Neural progenitor cell (in vitro differentiated cells): ENCODE measurements at regions not wholly inside any gene's neighbourhood (a gene's known extent, or its start where the extent isn't known, plus 50 kb on each side); places are given as distances from the start of the nearest gene placed in this dataset.

Experiments
- DNase-seq: peaks from one replicate; pipeline ENCODE4 v3.0.0-alpha.2; 2016; ENCODE audit warnings: low spot score
- H2AFZ ChIP-seq: fragments of 200-600 bp; sonication (generic); replicated peaks from 2 replicates; pipeline ENCODE4 v1.6.1; 2016; ENCODE audit warnings: antibody characterized with exemption
- H3F3A ChIP-seq: fragments of 200-600 bp; sonication (generic); 2 replicates; pipeline ENCODE4 v1.6.1; 2016; ENCODE audit warnings: antibody characterized with exemption, low read depth
- H3K27ac ChIP-seq: fragments of 200-600 bp; sonication (generic); 2 replicates; pipeline ENCODE4 v1.5.1; 2016; ENCODE audit warnings: mild to moderate bottlenecking
- H3K27me3 ChIP-seq: fragments of 200-600 bp; sonication (generic); 2 replicates; pipeline ENCODE4 v1.6.1; 2016; ENCODE audit warnings: mild to moderate bottlenecking, moderate library complexity
- H3K36me3 ChIP-seq: fragments of 200-600 bp; sonication (generic); 2 replicates; pipeline ENCODE4 v1.5.1; 2016
- H3K4me1 ChIP-seq: fragments of 200-600 bp; sonication (generic); 2 replicates; pipeline ENCODE4 v1.6.1; 2016; ENCODE audit warnings: mixed run types
- H3K4me2 ChIP-seq: fragments of 200-600 bp; sonication (generic); 2 replicates; pipeline ENCODE4 v1.6.1; 2016
- H3K4me3 ChIP-seq: fragments of 200-600 bp; sonication (generic); 2 replicates; pipeline ENCODE4 v1.5.1; 2016
- H3K79me2 ChIP-seq: fragments of 200-600 bp; sonication (generic); 2 replicates; pipeline ENCODE4 v1.6.1; 2016; ENCODE audit warnings: low read depth
- H3K9ac ChIP-seq: fragments of 200-600 bp; sonication (generic); 2 replicates; pipeline ENCODE4 v1.6.1; 2016
- H3K9me3 ChIP-seq: fragments of 200-600 bp; sonication (generic); 2 replicates; pipeline ENCODE4 v1.5.1; 2016; ENCODE audit warnings: low read depth
- H4K20me1 ChIP-seq: fragments of 200-600 bp; sonication (generic); 2 replicates; pipeline ENCODE4 v1.6.1; 2016; ENCODE audit warnings: low read depth
- H3K27ac Mint-ChIP-seq: 3 replicates; pipeline ENCODE4 v1.8.0; 2021; ENCODE audit warnings: mixed read lengths
- H3K27me3 Mint-ChIP-seq: 2 replicates; pipeline ENCODE4 v1.8.0; 2022; ENCODE audit warnings: low read depth, mild to moderate bottlenecking, inconsistent platforms, moderate library complexity, mixed read lengths; ENCODE audit not compliant: insufficient read depth
- H3K36me3 Mint-ChIP-seq: 3 replicates; pipeline ENCODE4 v1.8.0; 2021; ENCODE audit warnings: mixed read lengths
- H3K4me1 Mint-ChIP-seq: 3 replicates; pipeline ENCODE4 v1.8.0; 2021; ENCODE audit warnings: mixed read lengths
- H3K4me3 Mint-ChIP-seq: 3 replicates; pipeline ENCODE4 v1.8.0; 2021; ENCODE audit warnings: mild to moderate bottlenecking, moderate library complexity, mixed read lengths
- H3K9me3 Mint-ChIP-seq: 3 replicates; pipeline ENCODE4 v1.8.0; 2020; ENCODE audit warnings: mixed read lengths
- EZH2 ChIP-seq: fragments of 200-600 bp; sonication (generic); IDR thresholded peaks from 2 replicates; pipeline ENCODE4 v1.6.1; 2017; ENCODE audit warnings: antibody characterized with exemption, mild to moderate bottlenecking, moderate library complexity
- EZH2phosphoT487 ChIP-seq: fragments of 200-600 bp; sonication (generic); IDR thresholded peaks from 2 replicates; pipeline ENCODE4 v1.6.1; 2017; ENCODE audit warnings: antibody characterized with exemption
- TF ChIP-seq, protein P1 (sequence below): fragments of 200-600 bp; sonication (generic); IDR thresholded peaks from 2 replicates; pipeline ENCODE4 v1.5.1; 2017; ENCODE audit warnings: antibody characterized with exemption, mild to moderate bottlenecking

DNA sequence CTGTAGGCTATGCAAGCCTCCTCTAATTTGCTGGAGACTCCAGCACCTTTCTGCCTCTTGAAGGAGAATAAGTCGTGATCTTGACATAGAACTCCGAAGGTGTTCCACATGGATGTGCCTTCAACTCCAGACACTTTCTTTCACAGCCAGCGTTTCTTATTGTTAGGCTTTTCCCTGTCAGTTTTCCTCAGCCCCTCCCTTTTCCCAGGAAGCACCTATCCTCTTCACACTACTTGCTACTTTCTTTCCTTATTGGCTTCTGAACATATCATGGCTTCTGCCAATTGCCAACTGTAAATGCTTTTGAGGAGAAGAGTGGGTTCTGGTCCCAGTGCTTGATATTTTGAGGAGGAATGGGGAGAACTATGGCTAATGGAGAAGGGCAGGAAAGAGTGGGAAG lies 216.3 kb upstream of the PGR start:
- H3K36me3 ChIP-seq: no peaks in the 10 kb centered on the region
- Mint-ChIP-seq H3K27ac (no peak overlapping the region), H3K4me3 (no peak overlapping the region), H3K9me3 (no peaks in the 10 kb centered on the region), H3K27me3 (no peaks in the 10 kb centered on the region), H3K36me3 (no peaks in the 10 kb centered on the region), H3K4me1 (no peaks in the 10 kb centered on the region)
- H3K4me2 ChIP-seq: no peak overlapping the region
- H3K4me1 ChIP-seq: no peaks in the 10 kb centered on the region
- H3K9me3 ChIP-seq: no peaks in the 10 kb centered on the region
- H2AFZ ChIP-seq: no peak overlapping the region
- H3K9ac ChIP-seq: no peak overlapping the region
- no peaks in the 10 kb centered on the region for H4K20me1 ChIP-seq
- H3K4me3 ChIP-seq: no peak overlapping the region
- TF ChIP-seq EZH2 (no peak), EZH2phosphoT487 (no peak)
- TF ChIP-seq, protein P1, sequence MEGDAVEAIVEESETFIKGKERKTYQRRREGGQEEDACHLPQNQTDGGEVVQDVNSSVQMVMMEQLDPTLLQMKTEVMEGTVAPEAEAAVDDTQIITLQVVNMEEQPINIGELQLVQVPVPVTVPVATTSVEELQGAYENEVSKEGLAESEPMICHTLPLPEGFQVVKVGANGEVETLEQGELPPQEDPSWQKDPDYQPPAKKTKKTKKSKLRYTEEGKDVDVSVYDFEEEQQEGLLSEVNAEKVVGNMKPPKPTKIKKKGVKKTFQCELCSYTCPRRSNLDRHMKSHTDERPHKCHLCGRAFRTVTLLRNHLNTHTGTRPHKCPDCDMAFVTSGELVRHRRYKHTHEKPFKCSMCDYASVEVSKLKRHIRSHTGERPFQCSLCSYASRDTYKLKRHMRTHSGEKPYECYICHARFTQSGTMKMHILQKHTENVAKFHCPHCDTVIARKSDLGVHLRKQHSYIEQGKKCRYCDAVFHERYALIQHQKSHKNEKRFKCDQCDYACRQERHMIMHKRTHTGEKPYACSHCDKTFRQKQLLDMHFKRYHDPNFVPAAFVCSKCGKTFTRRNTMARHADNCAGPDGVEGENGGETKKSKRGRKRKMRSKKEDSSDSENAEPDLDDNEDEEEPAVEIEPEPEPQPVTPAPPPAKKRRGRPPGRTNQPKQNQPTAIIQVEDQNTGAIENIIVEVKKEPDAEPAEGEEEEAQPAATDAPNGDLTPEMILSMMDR: no peak
- DNase-seq: no peak
- no peak overlapping the region for H3K27ac ChIP-seq
- H3F3A ChIP-seq: no peaks in the 10 kb centered on the region
- H3K79me2 ChIP-seq: no peaks in the 10 kb centered on the region
- no peaks in the 10 kb centered on the region for H3K27me3 ChIP-seq

DNA sequence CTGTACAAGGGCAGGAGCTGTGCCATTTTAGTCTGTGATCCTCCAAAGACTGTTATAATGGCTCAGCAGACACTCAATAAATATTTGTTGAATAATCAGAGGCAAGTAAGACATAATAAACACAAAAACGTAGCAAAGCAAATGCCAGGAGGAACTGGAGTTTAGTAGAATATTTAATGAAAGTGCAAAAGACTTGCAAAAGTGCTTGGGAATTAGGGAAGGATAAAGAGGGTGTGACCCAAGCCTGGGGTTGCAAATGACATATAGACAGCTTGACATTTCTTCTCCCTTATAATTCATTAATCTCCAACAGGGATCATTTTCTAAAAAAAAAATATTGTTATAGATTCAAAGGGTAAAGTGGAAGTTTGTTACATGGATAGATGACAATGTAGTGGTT lies 212.7 kb upstream of the PGR start:
- H3K27ac ChIP-seq: no peak overlapping the region
- H2AFZ ChIP-seq: no peak overlapping the region
- peaks cover under 1% of the 10 kb centered on the region for H3K4me1 ChIP-seq
- no peaks in the 10 kb centered on the region for H3K79me2 ChIP-seq
- H3K9me3 Mint-ChIP-seq: no peaks in the 10 kb centered on the region
- no peak overlapping the region for H3K27ac Mint-ChIP-seq
- H3K27me3 Mint-ChIP-seq: no peaks in the 10 kb centered on the region
- H3K36me3 ChIP-seq: no peaks in the 10 kb centered on the region
- H4K20me1 ChIP-seq: no peaks in the 10 kb centered on the region
- H3K36me3 Mint-ChIP-seq: no peaks in the 10 kb centered on the region
- no peak overlapping the region for H3K4me3 ChIP-seq
- H3K9ac ChIP-seq: no peak overlapping the region
- TF ChIP-seq EZH2phosphoT487 (no peak), EZH2 (no peak)
- TF ChIP-seq, protein P1: no peak
- no peaks in the 10 kb centered on the region for H3K4me1 Mint-ChIP-seq
- no peaks in the 10 kb centered on the region for H3K27me3 ChIP-seq
- no peaks in the 10 kb centered on the region for H3K9me3 ChIP-seq
- H3F3A ChIP-seq: no peaks in the 10 kb centered on the region
- no peak for DNase-seq
- no peak overlapping the region for H3K4me2 ChIP-seq
- H3K4me3 Mint-ChIP-seq: no peak overlapping the region

DNA sequence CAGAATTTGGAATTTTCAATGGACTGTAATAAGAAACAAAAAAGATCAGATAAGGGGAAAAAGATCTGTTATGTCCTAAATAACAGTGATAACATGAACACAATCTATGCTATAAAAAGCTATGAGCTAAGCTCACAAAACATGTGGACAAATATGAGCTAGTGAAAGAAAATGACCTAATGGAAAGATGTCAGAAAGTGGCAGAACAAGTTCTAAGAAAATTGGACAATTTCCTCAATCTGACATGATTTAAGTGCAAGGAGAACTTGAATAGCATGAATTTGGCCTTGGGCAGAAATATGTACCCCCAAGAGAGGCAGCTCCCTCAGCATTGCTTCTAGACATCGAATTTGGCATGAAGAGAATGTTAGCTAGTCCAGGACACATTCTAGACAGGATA lies 212.0 kb upstream of the PGR start:
- no peaks in the 10 kb centered on the region for H3K9me3 Mint-ChIP-seq
- no peak overlapping the region for H3K27ac ChIP-seq
- peaks cover 7% of the 10 kb centered on the region for H3K4me1 ChIP-seq
- no peaks in the 10 kb centered on the region for H3K9me3 ChIP-seq
- no peaks in the 10 kb centered on the region for H3K27me3 ChIP-seq
- H3K4me2 ChIP-seq: no peak overlapping the region
- H3K4me3 ChIP-seq: no peak overlapping the region
- DNase-seq: no peak
- no peak overlapping the region for H3K27ac Mint-ChIP-seq
- no peak for TF ChIP-seq EZH2phosphoT487
- no peak for TF ChIP-seq EZH2
- TF ChIP-seq, protein P1: no peak
- H3K36me3 ChIP-seq: no peaks in the 10 kb centered on the region
- H3K36me3 Mint-ChIP-seq: no peaks in the 10 kb centered on the region
- no peaks in the 10 kb centered on the region for H4K20me1 ChIP-seq
- H3K4me1 Mint-ChIP-seq: peaks cover 5% of the 10 kb centered on the region
- H3F3A ChIP-seq: no peaks in the 10 kb centered on the region
- H3K9ac ChIP-seq: no peak overlapping the region
- no peak overlapping the region for H3K4me3 Mint-ChIP-seq
- H3K79me2 ChIP-seq: no peaks in the 10 kb centered on the region
- H2AFZ ChIP-seq: no peak overlapping the region
- H3K27me3 Mint-ChIP-seq: no peaks in the 10 kb centered on the region

DNA sequence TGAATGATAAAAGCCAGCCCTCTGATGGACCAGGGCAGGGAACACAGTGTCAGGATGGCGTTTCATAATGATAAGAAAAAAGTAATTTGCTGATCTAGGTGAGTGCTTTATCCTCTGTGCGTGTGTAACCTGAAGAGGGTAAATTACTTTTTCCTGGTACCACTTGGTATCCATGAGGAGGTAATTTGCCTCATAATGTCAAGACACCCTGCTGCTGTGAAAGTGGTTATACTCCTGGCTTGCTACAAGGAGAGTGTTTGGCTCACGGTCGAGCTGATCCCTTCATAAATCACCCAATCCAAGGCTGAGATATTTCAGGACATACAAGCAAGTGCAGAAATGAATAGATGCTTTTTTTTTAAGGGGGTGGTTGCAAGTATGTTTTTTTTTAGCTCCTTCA lies 207.2 kb upstream of the PGR start:
- Mint-ChIP-seq H3K27ac (no peak overlapping the region), H3K4me1 (peaks cover 5% of the 10 kb centered on the region), H3K36me3 (no peaks in the 10 kb centered on the region), H3K9me3 (no peaks in the 10 kb centered on the region), H3K27me3 (no peaks in the 10 kb centered on the region), H3K4me3 (no peak overlapping the region)
- Histone ChIP-seq H4K20me1 (no peaks in the 10 kb centered on the region), H3K4me3 (no peak overlapping the region), H2AFZ (peak overlapping the region; percentile 15), H3K4me2 (no peak overlapping the region), H3F3A (no peaks in the 10 kb centered on the region), H3K79me2 (no peaks in the 10 kb centered on the region), H3K27me3 (no peaks in the 10 kb centered on the region), H3K36me3 (no peaks in the 10 kb centered on the region), H3K27ac (no peak overlapping the region), H3K9ac (no peak overlapping the region), H3K4me1 (peaks cover 9% of the 10 kb centered on the region), H3K9me3 (no peaks in the 10 kb centered on the region)
- TF ChIP-seq, protein P1: no peak
- TF ChIP-seq EZH2phosphoT487 (no peak), EZH2 (no peak)
- DNase-seq: no peak
